IPS DF 4.7 (cell line): ENCODE measurements at regions not wholly inside any gene's neighbourhood (a gene's known extent, or its start where the extent isn't known, plus 50 kb on each side); places are given as distances from the start of the nearest gene placed in this dataset.
A peak's percentile ranks its signal among the peaks of the same experiment; 100 is the strongest.
"Not testable (repeated sequence)": the region's sequence is repeated elsewhere in the genome, so short reads cannot be mapped to it uniquely, and the experiment has no call there.

Experiments
- DNase-seq: peaks from one replicate; pipeline ENCODE4 v3.0.0-alpha.2; 2013; ENCODE audit warnings: low spot score; ENCODE audit errors: extremely low read depth

DNA sequence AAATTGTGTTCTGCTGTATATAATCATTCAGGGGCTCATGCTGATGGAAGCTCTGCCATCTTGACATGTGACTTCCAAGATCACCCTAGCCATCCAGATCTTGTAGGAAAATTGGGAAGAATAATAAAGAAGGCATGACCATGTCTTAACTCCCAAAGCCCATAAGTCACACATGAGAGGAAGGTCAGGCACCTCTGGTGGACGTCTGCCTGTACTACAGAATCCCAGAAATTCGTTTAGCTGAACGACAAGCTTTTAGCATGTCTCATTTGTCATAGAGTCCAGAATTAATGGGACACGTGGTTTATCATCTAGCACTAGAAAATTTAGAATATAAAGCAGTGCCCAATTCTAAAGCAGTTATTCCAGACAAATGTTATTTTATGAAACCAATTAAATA, 212.7 kb downstream of the CENPC start:
- peak; percentile 7 for DNase-seq

- no peak for DNase-seq
Observed at GRCh38 chr4:67328393-67328792, 216.9 kb downstream of the CENPC start.

DNA sequence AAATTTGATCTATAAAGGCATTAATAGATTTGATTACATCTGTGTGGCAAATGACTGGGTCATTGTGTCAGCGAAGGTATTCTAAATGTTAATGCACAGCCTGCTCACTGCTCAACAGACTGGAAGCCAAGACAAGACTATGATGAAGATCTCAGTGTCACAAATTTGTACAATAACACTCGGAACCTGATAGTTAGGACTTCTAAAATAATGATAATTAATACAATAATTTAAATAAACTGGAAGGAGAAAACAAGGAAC, 217.4 kb downstream of the CENPC start:
- no peak for DNase-seq

DNA sequence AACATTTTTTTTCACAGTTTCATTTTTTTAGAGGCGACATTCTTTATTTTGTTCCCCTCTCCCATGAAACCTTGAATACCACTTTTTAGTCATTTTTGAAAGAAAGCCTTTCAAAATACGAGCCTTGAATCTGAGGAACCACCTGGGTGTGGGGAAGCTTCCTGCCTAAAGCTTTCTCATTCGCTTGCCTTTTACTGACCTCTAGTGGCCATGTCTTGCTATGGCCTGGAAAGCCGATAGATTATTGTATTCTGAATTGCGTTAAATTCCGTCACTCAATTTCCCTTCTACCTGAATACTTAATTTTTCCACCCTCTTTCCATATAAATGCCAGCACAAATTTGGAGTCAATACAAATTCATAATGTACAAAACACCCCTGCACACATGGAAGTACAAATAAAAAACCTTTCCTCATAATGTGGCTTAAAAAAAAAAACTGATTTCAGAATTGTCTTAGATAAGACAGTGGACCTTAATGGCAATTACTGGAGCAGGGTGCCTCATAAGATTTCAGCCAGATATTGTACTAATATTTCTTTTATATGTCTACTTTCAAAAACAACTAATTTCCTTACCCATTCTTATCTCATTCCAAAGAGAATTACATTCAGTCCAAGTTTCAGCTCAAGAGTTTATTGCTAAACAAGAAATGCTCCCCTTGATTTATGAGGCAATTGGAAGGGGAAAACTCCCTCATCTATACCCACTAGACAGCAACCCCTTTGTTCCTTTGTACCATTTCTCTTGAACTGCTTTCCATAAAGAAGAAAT, 217.9 kb downstream of the CENPC start:
- DNase-seq = peak; percentile 22

DNA sequence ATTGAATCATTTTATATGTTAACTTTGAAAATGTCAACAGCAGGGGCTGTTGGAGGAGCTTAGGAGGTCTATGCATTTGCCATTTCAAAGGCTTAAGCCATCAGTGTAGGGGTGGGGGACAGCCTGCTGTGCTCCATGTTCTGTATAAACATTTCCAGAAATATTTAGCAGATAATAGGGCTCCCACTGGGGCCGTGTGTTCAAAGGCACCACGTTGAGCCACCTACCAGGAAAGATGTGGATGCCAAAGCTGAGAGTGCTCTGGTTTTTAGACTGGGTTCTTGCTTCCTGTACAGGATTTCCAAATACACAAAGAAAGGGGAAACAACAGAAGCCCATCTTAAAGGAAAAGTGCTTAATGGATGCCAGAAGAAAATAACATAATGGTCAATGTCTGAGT, 219.5 kb downstream of the CENPC start:
- DNase-seq = no peak

- no peak for DNase-seq
Observed at GRCh38 chr4:67320645-67321044, 224.7 kb downstream of the CENPC start.

DNA sequence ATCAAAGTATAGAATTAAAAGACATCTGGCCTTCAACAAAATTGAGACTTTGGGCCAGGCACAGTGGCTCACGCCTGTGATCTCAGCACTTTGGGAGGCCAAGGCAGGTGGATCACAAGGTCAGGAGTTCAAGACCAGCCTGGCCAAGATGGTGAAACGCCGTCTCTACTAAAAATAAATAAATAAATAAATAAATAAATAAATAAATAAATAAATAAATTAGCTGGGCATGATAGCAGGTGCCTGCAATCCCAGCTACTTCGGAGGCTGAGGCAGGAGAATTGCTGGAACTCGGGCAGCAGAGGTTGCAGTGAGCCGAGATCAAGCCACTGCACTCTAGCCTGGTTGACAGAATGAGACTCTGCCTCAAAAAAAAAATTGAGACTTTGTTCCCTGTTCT, 225.7 kb downstream of the CENPC start:
- DNase-seq = not testable (repeated sequence)

- not testable (repeated sequence) for DNase-seq
Observed at GRCh38 chr4:67300497-67301185, 244.7 kb downstream of the CENPC start.

- DNase-seq = no peak
Observed at GRCh38 chr4:67292636-67293035, 252.7 kb downstream of the CENPC start.

- no peak for DNase-seq
Observed at GRCh38 chr4:67292045-67292444, 253.3 kb downstream of the CENPC start.

DNA sequence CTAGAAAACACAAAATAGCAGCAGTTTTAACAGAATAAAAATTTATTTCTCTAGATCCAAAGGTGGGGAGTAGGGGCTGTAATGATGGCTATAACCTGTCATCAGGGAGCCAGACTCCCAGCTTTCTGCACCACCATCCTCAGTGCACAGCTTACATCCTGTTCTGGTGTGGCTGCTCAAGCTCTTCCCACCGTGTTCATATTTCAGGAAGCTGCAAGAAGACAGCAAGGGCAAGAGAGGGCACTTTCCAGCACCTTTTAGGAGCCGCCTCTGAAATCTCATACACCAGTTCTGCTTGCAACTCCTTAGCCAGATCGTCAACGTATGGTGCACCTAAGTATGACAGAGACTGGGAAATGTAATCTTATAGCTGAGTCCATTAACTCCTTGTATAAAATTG, 253.7 kb downstream of the CENPC start:
- DNase-seq = no peak

DNA sequence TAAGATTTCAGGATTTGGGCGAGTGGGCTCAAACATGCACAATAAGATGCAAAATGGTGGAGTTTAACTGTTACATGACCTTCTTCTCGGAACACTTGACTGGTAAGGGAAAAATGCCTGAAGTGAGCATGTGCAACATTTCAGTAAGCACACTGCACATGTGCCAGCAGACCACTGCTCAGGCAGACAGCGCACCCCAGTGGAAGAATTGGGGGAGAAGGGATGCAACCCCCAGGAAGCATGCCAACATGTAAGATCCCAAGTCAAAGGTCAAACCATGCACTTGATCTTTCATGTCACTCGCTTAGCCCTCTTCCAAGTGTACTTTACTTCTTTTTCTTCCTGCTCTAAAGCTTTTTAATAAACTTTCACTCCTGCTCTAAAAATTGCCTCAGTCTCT, 256.3 kb downstream of the CENPC start:
- peak; percentile 22 for DNase-seq

- DNase-seq = no peak
Observed at GRCh38 chr4:67286724-67287123, 258.6 kb downstream of the CENPC start.

GRCh38 chr4:67282749-67283148, 262.6 kb downstream of the CENPC start:
- no peak for DNase-seq

GRCh38 chr4:67275179-67275750, 270.0 kb downstream of the CENPC start:
- no peak for DNase-seq

GRCh38 chr4:67274671-67275070, 270.6 kb downstream of the CENPC start:
- not testable (repeated sequence) for DNase-seq

- DNase-seq = no peak
Observed at GRCh38 chr4:67273666-67274065, 271.6 kb downstream of the CENPC start.

- DNase-seq = no peak
Observed at GRCh38 chr4:67261971-67262370, 283.3 kb downstream of the CENPC start.

DNA sequence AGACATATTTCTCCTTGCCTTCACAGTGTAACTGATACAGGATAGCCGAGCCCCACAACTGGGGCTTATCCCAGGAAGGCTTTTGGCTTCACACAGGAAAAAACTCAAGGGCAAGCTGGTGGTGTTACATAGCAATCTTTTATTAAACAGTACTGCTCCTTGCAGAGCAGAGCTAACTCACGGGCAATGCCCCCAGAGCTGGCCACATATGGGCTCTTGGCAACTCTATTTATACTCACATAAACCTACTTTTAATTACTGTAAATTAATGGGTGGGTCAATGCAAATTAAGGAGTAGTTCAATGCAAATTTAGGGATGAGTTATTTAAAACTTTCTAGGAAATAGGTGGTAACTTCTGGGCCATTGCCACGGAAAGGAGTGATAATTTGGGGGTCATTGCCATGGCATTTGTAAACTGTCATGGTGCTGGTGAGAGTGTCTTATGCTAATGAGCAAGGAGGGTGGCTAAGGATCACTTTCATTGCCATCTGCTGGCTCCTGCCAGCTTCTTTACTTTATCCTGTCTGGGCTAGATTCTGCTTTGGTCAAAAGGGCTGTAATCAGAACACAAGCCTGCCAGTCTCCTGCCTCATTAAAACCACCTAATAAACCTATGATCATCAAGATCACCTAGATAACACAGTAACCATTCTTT, 288.8 kb downstream of the CENPC start:
- no peak for DNase-seq

DNA sequence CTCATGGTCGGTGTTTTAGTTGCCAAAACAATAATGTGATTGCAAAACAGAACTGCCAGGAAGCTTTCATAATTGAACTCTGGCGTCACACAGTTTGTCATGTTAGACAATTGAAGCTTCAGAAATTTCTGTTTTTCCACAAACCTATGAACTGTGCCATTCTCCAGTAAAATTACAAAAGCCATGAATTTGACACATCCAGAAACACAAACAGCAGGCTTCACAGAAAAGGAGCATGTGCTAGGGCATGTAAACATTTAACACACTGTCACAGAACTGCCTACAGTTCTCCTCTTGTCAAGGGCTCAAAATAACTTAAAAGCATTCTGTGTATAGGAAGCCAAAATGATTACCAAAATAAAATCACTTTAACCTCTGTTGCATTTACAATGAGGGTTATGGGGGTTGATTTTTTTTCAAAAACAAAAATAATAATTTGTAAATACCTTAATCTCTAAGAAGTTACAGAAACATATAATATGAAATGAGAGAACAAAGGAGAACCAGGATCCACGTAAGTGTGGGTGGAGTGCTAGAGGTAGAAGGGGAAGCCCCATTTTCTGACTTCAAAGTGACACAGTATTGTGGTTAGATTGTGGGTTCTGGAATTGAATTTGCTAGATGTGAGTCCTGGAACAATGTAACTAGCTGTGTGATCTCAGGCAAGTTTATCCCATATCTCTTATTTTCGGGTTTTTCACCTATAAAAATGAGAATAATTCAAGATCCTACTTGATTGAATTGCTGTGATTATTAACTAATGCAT, 295.0 kb downstream of the CENPC start:
- DNase-seq = no peak

GRCh38 chr4:67236788-67237187, 308.5 kb downstream of the CENPC start:
- DNase-seq = peak; percentile 1

- DNase-seq = no peak
Observed at GRCh38 chr4:67236318-67236717, 309.0 kb downstream of the CENPC start.
